Keratinocyte (primary cell): ENCODE measurements at regions not wholly inside any gene's neighbourhood (a gene's known extent, or its start where the extent isn't known, plus 50 kb on each side); places are given as distances from the start of the nearest gene placed in this dataset.
A peak's percentile ranks its signal among the peaks of the same experiment; 100 is the strongest.

Source experiments
- DNase-seq: peaks from one replicate; pipeline ENCODE4 v3.0.0-alpha.2; 2011; ENCODE audit warnings: low read depth, missing footprints, low spot score
- FAIRE-seq: peaks from 2 replicates; lab custom pipeline; 2011; peaks lifted over from hg19 to GRCh38; lab: Jason Lieb, UNC
- H2AFZ ChIP-seq: 2 replicates; pipeline ENCODE4 v1.6.0; 2012; ENCODE audit warnings: low read length, control low read depth, inconsistent platforms; ENCODE audit not compliant: control insufficient read depth
- H3K27ac ChIP-seq: 2 replicates; pipeline ENCODE4 v1.5.1; 2011; ENCODE audit warnings: low read length; ENCODE audit not compliant: control insufficient read depth, insufficient read depth
- H3K27me3 ChIP-seq: 3 replicates; pipeline ENCODE4 v1.6.0; 2011; ENCODE audit warnings: low read length; ENCODE audit not compliant: control insufficient read depth, insufficient read depth; ENCODE audit errors: extremely low read depth
- H3K36me3 ChIP-seq, 2 experiments: 2 replicates in 1 of 2; 3 replicates in 1 of 2; pipeline ENCODE4 v1.5.1; 2011; ENCODE audit warnings: low read length in 2 of 2, mild to moderate bottlenecking in 1 of 2; ENCODE audit not compliant: control insufficient read depth in 2 of 2, insufficient read depth in 2 of 2; ENCODE audit errors: extremely low read depth in 1 of 2
- H3K4me1 ChIP-seq: 3 replicates; pipeline ENCODE4 v1.5.1; 2011; ENCODE audit warnings: low read length; ENCODE audit not compliant: control insufficient read depth, insufficient read depth; ENCODE audit errors: extremely low read depth
- H3K4me2 ChIP-seq: 3 replicates; pipeline ENCODE4 v1.6.0; 2011; ENCODE audit warnings: low read depth, low read length; ENCODE audit not compliant: control insufficient read depth, insufficient read depth; ENCODE audit errors: extremely low read depth
- H3K4me3 ChIP-seq, 3 experiments: fragments of 200-600 bp in 1 of 3; sonication (generic) in 1 of 3; 2 replicates in 2 of 3; 3 replicates in 1 of 3; pipeline ENCODE4 v1.5.1; 2011 to 2016; ENCODE audit warnings: low read length in 3 of 3, mild to moderate bottlenecking in 3 of 3, control low read depth in 2 of 3, inconsistent platforms in 1 of 3, low read depth in 1 of 3, mixed read lengths in 1 of 3, mixed run types in 1 of 3, moderate library complexity in 1 of 3; ENCODE audit not compliant: control insufficient read depth in 2 of 3, insufficient read depth in 2 of 3; ENCODE audit errors: extremely low read depth in 1 of 3
- H3K79me2 ChIP-seq: 2 replicates; pipeline ENCODE4 v1.6.0; 2012; ENCODE audit warnings: low read length; ENCODE audit not compliant: control insufficient read depth, insufficient read depth
- H3K9ac ChIP-seq: 3 replicates; pipeline ENCODE4 v1.6.0; 2011; ENCODE audit warnings: low read length; ENCODE audit not compliant: control insufficient read depth, insufficient read depth; ENCODE audit errors: extremely low read depth
- H3K9me1 ChIP-seq: 3 replicates; pipeline ENCODE4 v1.6.0; 2011; ENCODE audit warnings: low read length; ENCODE audit not compliant: control insufficient read depth, insufficient read depth; ENCODE audit errors: extremely low read depth
- H3K9me3 ChIP-seq: 2 replicates; pipeline ENCODE4 v1.5.1; 2012; ENCODE audit warnings: low read depth, low read length; ENCODE audit not compliant: control insufficient read depth
- H4K20me1 ChIP-seq: 3 replicates; pipeline ENCODE4 v1.6.0; 2011; ENCODE audit warnings: low read length; ENCODE audit not compliant: control insufficient read depth, insufficient read depth; ENCODE audit errors: extremely low read depth
- CTCF ChIP-seq, 3 experiments: IDR thresholded peaks in 1 of 3; conservative IDR thresholded peaks in 1 of 3; optimal IDR thresholded peaks in 1 of 3; 2 replicates in 2 of 3; 3 replicates in 1 of 3; pipeline versions ENCODE3 to v1.5.1; 2011; ENCODE audit warnings: low read length in 3 of 3, mild to moderate bottlenecking in 3 of 3, moderate library complexity in 2 of 3, control low read depth in 1 of 3, inconsistent platforms in 1 of 3; ENCODE audit not compliant: insufficient read depth in 2 of 3; ENCODE audit errors: extremely low read depth in 1 of 3
- EZH2 ChIP-seq: IDR thresholded peaks from one replicate; pipeline ENCODE4 v1.6.1; 2012; ENCODE audit warnings: inconsistent platforms, mild to moderate bottlenecking, low read length, moderate library complexity
- dilution Hi-C: fragments of 300-500 bp; cut with MboI; formaldehyde crosslinking; loops from one replicate; pipeline ENCODE4 v1.7.0; 2020; ENCODE audit warnings: low sequenced_read_pairs; ENCODE audit not compliant: extremely low pct_ligation_motif_present

- Histone ChIP-seq H3K27ac (no peak overlapping the region), H3K9me1 (no peaks in the 10 kb centered on the region), H3K36me3 (no peaks in the 10 kb centered on the region), H3K79me2 (no peaks in the 10 kb centered on the region), H3K27me3 (no peaks in the 10 kb centered on the region), H2AFZ (peak overlapping the region; percentile 19), H3K9me3 (no peaks in the 10 kb centered on the region), H3K4me1 (no peaks in the 10 kb centered on the region), H3K4me2 (no peak overlapping the region), H3K4me3 (no peak overlapping the region), H4K20me1 (no peaks in the 10 kb centered on the region), H3K9ac (no peak overlapping the region)
- no peak for DNase-seq
- dilution Hi-C loops, result no loop called here
- TF ChIP-seq CTCF (optimal IDR thresholded peaks at IDR 0.05 in 1 of 3, IDR thresholded peaks at IDR 0.05 in 1 of 3, conservative IDR thresholded peaks at IDR 0.05 in 1 of 3; ENCODE audit: extremely low read depth in 1 of 3, insufficient read depth in 2 of 3, low read length in 3 of 3) (no peak), EZH2 (no peak)
- peak; percentile 64 for FAIRE-seq
Measured at GRCh38 chr14:29442696-29443095, 485.0 kb downstream of the PRKD1 start.

GRCh38 chr14:29444216-29444615 lies 483.4 kb downstream of the PRKD1 start:
- FAIRE-seq, result no peak
- Histone ChIP-seq H3K4me2 (no peak overlapping the region), H3K4me3 (no peak overlapping the region), H3K36me3 (no peaks in the 10 kb centered on the region), H3K27ac (no peak overlapping the region), H3K9me3 (no peaks in the 10 kb centered on the region), H3K9me1 (no peaks in the 10 kb centered on the region), H2AFZ (no peak overlapping the region), H3K9ac (no peak overlapping the region), H3K79me2 (no peaks in the 10 kb centered on the region), H3K4me1 (no peaks in the 10 kb centered on the region), H4K20me1 (no peaks in the 10 kb centered on the region), H3K27me3 (no peaks in the 10 kb centered on the region)
- dilution Hi-C loops, result no loop called here
- DNase-seq, result no peak
- no peak for TF ChIP-seq CTCF (optimal IDR thresholded peaks at IDR 0.05 in 1 of 3, IDR thresholded peaks at IDR 0.05 in 1 of 3, conservative IDR thresholded peaks at IDR 0.05 in 1 of 3; ENCODE audit: extremely low read depth in 1 of 3, insufficient read depth in 2 of 3, low read length in 3 of 3)
- TF ChIP-seq EZH2, result no peak
